ENCODE measurements at regions not wholly inside any gene's neighbourhood (a gene's known extent, or its start where the extent isn't known, plus 50 kb on each side); places are given as distances from the start of the nearest gene placed in this dataset.

GRCh38 chr9:8062459-8062858 is 262.9 kb upstream of the DMAC1 start:
- TF ChIP-seq GATA2 (IDR thresholded peaks at IDR 0.05; ENCODE audit: low read depth, low read length): no peak
- TF ChIP-seq GATA3 (IDR thresholded peaks at IDR 0.05; ENCODE audit: low read depth, low read length): no peak

All from SH-SY5Y (cell line).